ENCODE measurements at regions not wholly inside any gene's neighbourhood (a gene's known extent, or its start where the extent isn't known, plus 50 kb on each side); places are given as distances from the start of the nearest gene placed in this dataset.

DNA sequence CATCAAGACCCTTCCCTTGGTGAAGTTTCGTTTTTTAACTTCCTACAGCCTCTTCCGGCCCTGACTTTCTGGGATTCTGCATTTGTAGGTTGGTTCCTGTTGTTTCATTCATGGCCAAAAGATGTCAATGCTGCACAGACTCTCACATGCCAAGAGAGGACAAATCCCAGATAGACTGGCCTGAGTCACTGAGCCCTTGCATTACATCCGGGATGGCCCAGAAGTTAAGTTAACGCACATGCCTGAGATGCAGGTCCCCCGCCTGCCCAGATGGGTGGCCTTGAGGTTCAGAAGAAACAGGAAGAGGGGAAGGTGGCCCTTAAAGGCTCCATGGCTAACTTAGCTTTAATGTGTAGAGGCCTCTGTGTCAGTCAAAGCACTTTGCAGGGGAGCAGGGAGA is 51.6 kb upstream of the SRGAP3 start:
- DNase-seq: no peak

DNA sequence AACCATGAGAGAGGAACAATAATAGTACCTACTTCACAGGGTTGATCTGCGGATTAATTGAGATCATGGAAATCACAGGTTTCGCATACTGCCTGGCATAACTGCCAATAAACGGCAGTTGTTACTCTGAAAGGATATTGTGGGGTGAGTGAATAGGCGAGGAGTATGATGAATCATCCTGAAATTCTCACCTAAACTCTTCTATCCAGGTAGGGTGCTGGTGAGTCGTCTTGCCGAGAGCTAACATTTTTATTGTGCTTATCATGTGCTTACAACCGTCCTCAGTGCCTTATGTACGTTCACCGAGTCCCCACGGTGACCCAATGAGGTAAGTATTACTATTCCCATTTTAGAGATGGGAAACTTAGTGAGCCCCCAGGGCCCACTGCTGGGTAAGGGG is 52.4 kb upstream of the SRGAP3 start:
- no peak for DNase-seq

GRCh38 chr3:9302425-9303181 is 53.2 kb upstream of the SRGAP3 start:
- peak; percentile 91 for DNase-seq

DNA sequence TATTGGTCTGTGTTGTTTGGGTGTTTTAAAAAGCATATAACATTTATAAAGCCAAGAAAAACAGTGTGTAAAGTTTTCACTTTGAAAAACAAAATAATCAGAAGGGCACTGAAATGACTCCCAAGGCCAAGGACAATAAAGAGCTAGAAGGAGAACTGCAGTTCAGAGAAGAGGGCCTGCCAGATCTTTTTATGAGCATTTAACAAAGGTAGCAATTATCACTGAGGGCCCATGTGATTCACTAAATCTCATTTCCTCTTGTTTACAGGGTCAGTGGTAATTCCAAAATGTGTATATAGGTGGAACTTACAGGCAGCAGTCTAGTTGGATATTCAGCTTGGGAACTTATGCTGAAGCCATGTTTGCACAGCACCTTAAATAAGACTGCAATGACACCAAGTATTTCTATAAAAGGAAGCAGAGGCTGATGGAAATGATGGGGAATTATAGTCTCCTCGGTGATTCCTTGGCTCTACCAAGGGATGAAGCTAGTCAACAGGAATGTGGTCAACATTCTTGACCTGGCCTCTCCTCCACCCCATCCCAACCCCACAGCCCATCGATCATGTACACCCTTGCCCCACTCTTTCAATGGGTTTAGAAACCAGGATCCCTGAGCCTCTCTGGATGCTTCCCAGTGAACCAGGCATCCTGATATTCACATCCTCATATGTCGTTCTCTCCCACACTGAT is 54.4 kb upstream of the THUMPD3 start:
- DNase-seq: no peak

GRCh38 chr3:9310043-9310442 is 52.8 kb upstream of the THUMPD3 start:
- no peak for DNase-seq

GRCh38 chr3:9311228-9311627 is 51.6 kb upstream of the THUMPD3 start:
- DNase-seq: no peak

Measured in hematopoietic multipotent progenitor cell treated with erythropoietin and hydrocortisone succinate and interleukin-3 and kit ligand, for 4 days (in vitro differentiated cells).